Activated CD4-positive, alpha-beta memory T cell treated with anti-CD3 and anti-CD28 coated beads for 36 hours (primary cell): ENCODE measurements at regions not wholly inside any gene's neighbourhood (a gene's known extent, or its start where the extent isn't known, plus 50 kb on each side); places are given as distances from the start of the nearest gene placed in this dataset.

Source experiments
- CTCF ChIA-PET: fragments of 350-600 bp; sonication (Branson Sonifier 250); formaldehyde crosslinking; loops from one replicate; lab custom pipeline; 2021; ENCODE audit warnings: antibody characterized with exemption, inconsistent platforms; lab: Charles Lee
- POLR2A ChIA-PET: fragments of 350-600 bp; sonication (Branson Sonifier 250); formaldehyde crosslinking; loops from one replicate; lab custom pipeline; 2021; ENCODE audit warnings: antibody characterized with exemption; lab: Charles Lee
- DNase-seq: peaks from one replicate; pipeline ENCODE4 v3.0.0-alpha.2; 2020
- H3K27ac Mint-ChIP-seq: one replicate; pipeline ENCODE4 v1.8.0; 2021; ENCODE audit warnings: mixed read lengths
- H3K27me3 Mint-ChIP-seq: one replicate; pipeline ENCODE4 v1.8.0; 2021; ENCODE audit warnings: mixed read lengths
- H3K36me3 Mint-ChIP-seq: one replicate; pipeline ENCODE4 v1.8.0; 2021; ENCODE audit warnings: mixed read lengths
- H3K4me1 Mint-ChIP-seq: one replicate; pipeline ENCODE4 v1.8.0; 2021; ENCODE audit warnings: low read depth, mixed read lengths
- H3K4me3 Mint-ChIP-seq: one replicate; pipeline ENCODE4 v1.8.0; 2021; ENCODE audit warnings: mild to moderate bottlenecking, mixed read lengths
- H3K9me3 Mint-ChIP-seq: one replicate; pipeline ENCODE4 v1.8.0; 2021; ENCODE audit warnings: mixed read lengths
- intact Hi-C: fragments of 100-400 bp; cut with micrococcal nuclease; formaldehyde crosslinking; loops from one replicate; pipeline ENCODE4 v1.15.1; 2023

DNA sequence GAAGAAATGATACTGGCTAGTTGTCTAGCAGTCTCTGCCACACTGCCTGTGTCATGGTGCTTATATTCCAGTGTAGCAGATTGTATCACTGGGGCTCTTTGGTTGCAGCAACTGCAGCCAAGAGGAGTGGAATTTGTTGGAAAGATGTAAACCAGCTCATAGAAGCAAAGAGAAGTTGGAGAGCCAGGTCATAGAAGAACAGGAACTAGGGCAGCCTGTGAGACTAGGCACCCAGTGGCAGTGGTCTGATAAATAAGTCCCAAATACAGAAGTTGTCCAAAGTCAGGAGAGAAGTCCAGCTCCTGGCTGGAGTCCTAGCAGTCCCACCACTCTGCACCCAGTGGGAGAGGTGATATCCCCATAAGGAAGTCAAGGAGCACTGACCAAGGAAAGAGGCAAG lies 172.5 kb upstream of the ARID2 start:
- Mint-ChIP-seq H3K27ac (no peak overlapping the region), H3K27me3 (peaks cover 1% of the 10 kb centered on the region), H3K4me1 (no peaks in the 10 kb centered on the region), H3K4me3 (no peak overlapping the region), H3K36me3 (no peaks in the 10 kb centered on the region), H3K9me3 (no peaks in the 10 kb centered on the region)
- ChIA-PET CTCF (interaction anchor here (1.8 kb wide), 1 partner anchor 13 kb away, joined by 7 read pairs; no protein-coding TSS in a partner anchor), POLR2A (no interaction called here)
- DNase-seq, result no peak
- intact Hi-C loops, result no loop called here

DNA sequence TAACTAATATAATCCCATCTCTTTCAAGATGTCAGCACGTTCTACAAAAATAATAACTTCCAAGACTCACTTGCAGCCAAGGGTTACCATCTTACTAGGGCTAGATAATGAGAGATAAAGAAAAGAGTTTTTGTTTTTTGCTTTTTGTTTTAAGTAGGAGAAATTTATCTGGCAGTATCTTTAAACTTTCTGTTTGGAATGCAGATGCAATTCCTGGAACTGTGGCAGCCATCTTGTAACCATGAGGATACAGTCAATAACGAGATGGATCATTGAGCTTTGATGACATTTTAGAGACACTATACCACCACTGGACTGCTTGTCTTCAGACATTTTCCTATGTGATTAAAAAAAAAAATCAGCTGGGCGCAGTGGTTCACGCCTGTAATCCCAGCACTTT lies 171.2 kb upstream of the ARID2 start:
- no peaks in the 10 kb centered on the region for H3K27me3 Mint-ChIP-seq
- intact Hi-C loops, result no loop called here
- CTCF ChIA-PET, result interaction anchor here (1.0 kb wide), 1 partner anchor 15 kb away, joined by 3 read pairs; no protein-coding TSS in a partner anchor

DNA sequence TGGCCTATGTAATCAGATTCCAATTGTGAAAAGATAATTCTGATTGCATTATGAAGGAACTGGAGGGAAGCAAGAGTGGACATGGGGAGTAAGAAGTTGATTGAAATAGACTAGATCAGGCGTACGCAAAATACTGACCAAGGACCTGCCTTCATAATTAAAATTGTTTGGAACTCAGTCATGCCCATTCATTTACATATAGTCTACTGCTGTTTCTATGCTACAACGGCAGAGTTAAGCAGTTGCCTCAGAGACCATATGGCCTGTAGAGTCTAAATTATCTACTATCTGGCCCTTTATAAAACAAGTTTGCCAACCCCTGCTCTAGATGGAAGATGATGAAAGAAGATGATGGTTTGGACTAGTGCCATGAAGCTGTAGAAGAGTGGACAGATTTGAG lies 170.0 kb upstream of the ARID2 start:
- H3K4me1 Mint-ChIP-seq, result no peaks in the 10 kb centered on the region
- ChIA-PET POLR2A (no interaction called here), CTCF (no interaction called here)
- no peaks in the 10 kb centered on the region for H3K36me3 Mint-ChIP-seq
- no peaks in the 10 kb centered on the region for H3K27me3 Mint-ChIP-seq
- intact Hi-C loops, result no loop called here
- no peak overlapping the region for H3K27ac Mint-ChIP-seq
- no peaks in the 10 kb centered on the region for H3K9me3 Mint-ChIP-seq
- no peak for DNase-seq
- H3K4me3 Mint-ChIP-seq, result no peak overlapping the region

More for the DNA sequence above, 171.2 kb upstream of the ARID2 start:
- POLR2A ChIA-PET, result no interaction called here
- no peak overlapping the region for H3K4me3 Mint-ChIP-seq
- no peaks in the 10 kb centered on the region for H3K4me1 Mint-ChIP-seq
- no peaks in the 10 kb centered on the region for H3K36me3 Mint-ChIP-seq
- H3K27ac Mint-ChIP-seq, result no peak overlapping the region
- no peaks in the 10 kb centered on the region for H3K9me3 Mint-ChIP-seq
- no peak for DNase-seq

DNA sequence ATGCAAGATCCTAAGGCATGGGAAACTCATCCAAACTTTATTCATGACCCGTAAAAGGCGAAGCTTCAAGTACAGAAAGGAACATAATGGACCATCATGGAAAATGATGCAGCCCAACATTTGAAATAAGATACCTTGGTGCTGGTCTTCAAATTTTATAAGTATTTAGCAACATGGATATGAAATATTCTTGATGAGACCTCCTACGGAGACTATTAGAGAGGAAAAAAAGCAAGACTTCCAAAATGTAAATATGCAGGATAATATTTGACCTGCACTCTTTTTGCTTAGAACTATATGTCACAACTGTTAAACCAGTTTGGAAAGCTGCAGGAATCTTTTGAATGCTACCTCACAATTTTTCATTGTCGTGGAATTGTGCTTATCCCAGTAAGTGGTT lies 168.8 kb upstream of the ARID2 start:
- Mint-ChIP-seq H3K9me3 (no peaks in the 10 kb centered on the region), H3K4me3 (no peak overlapping the region), H3K4me1 (no peaks in the 10 kb centered on the region), H3K27ac (no peak overlapping the region), H3K27me3 (no peaks in the 10 kb centered on the region), H3K36me3 (no peaks in the 10 kb centered on the region)
- CTCF ChIA-PET, result interaction anchor here (1.1 to 1.3 kb wide), 2 partner anchors 17 to 19 kb away, joined by 3 read pairs; no protein-coding TSS in a partner anchor
- POLR2A ChIA-PET, result no interaction called here
- no peak for DNase-seq
- intact Hi-C loops, result no loop called here

GRCh38 chr12:45561488-45561887 lies 168.0 kb upstream of the ARID2 start:
- H3K36me3 Mint-ChIP-seq, result no peaks in the 10 kb centered on the region
- H3K4me3 Mint-ChIP-seq, result no peak overlapping the region
- no peak for DNase-seq
- intact Hi-C loops, result no loop called here
- no peaks in the 10 kb centered on the region for H3K9me3 Mint-ChIP-seq
- POLR2A ChIA-PET, result no interaction called here
- CTCF ChIA-PET, result interaction anchor here (1.1 to 1.3 kb wide), 2 partner anchors 17 to 18 kb away, joined by 3 read pairs; no protein-coding TSS in a partner anchor
- no peaks in the 10 kb centered on the region for H3K4me1 Mint-ChIP-seq
- no peak overlapping the region for H3K27ac Mint-ChIP-seq
- no peaks in the 10 kb centered on the region for H3K27me3 Mint-ChIP-seq

- Mint-ChIP-seq H3K36me3 (no peaks in the 10 kb centered on the region), H3K4me3 (no peak overlapping the region), H3K9me3 (no peaks in the 10 kb centered on the region), H3K4me1 (no peaks in the 10 kb centered on the region), H3K27ac (no peak overlapping the region), H3K27me3 (no peaks in the 10 kb centered on the region)
- no peak for DNase-seq
- intact Hi-C loops, result no loop called here
- POLR2A ChIA-PET, result no interaction called here
- CTCF ChIA-PET, result no interaction called here
Observed at GRCh38 chr12:45565590-45565989, 163.9 kb upstream of the ARID2 start.

- H3K27me3 Mint-ChIP-seq, result no peaks in the 10 kb centered on the region
- CTCF ChIA-PET, result interaction anchor here (1.2 kb wide), 1 partner anchor 22 kb away, joined by 3 read pairs; no protein-coding TSS in a partner anchor
- DNase-seq, result no peak
- intact Hi-C loops, result no loop called here
- H3K27ac Mint-ChIP-seq, result no peak overlapping the region
- no peaks in the 10 kb centered on the region for H3K4me1 Mint-ChIP-seq
- POLR2A ChIA-PET, result no interaction called here
- H3K36me3 Mint-ChIP-seq, result no peaks in the 10 kb centered on the region
- no peak overlapping the region for H3K4me3 Mint-ChIP-seq
- no peaks in the 10 kb centered on the region for H3K9me3 Mint-ChIP-seq
Observed at GRCh38 chr12:45566257-45566656, 163.2 kb upstream of the ARID2 start.

DNA sequence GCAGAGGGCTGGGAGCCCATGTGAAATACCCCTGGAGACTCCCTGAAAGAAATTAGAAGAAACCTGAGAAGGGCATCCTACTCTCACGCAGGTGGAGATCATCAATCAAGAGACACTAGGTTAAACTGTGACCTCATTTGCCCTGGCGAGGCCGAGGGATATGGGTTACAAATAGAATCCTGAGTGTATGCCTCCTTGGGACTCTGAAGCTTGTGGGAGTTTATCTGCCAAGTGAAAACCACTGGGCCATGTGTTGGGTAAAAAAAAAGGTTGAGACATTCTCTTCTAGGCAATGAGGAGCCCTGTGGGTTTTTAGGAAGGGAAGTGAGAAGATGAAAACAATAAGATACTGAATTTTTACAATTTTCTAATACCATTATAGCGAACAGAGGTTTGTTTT lies 160.7 kb upstream of the ARID2 start:
- H3K9me3 Mint-ChIP-seq, result no peaks in the 10 kb centered on the region
- H3K4me3 Mint-ChIP-seq, result no peak overlapping the region
- intact Hi-C loops, result no loop called here
- ChIA-PET CTCF (no interaction called here), POLR2A (no interaction called here)
- H3K27me3 Mint-ChIP-seq, result no peaks in the 10 kb centered on the region
- no peak for DNase-seq
- no peak overlapping the region for H3K27ac Mint-ChIP-seq
- H3K36me3 Mint-ChIP-seq, result no peaks in the 10 kb centered on the region
- no peaks in the 10 kb centered on the region for H3K4me1 Mint-ChIP-seq

- intact Hi-C loops, result no loop called here
- ChIA-PET CTCF (no interaction called here), POLR2A (no interaction called here)
- Mint-ChIP-seq H3K36me3 (no peaks in the 10 kb centered on the region), H3K9me3 (no peaks in the 10 kb centered on the region), H3K27ac (no peak overlapping the region), H3K4me1 (no peaks in the 10 kb centered on the region), H3K27me3 (no peaks in the 10 kb centered on the region), H3K4me3 (no peak overlapping the region)
- no peak for DNase-seq
Observed at GRCh38 chr12:45570501-45570900, 159.0 kb upstream of the ARID2 start.

GRCh38 chr12:45572114-45572513 lies 157.4 kb upstream of the ARID2 start:
- no peak for DNase-seq
- no peaks in the 10 kb centered on the region for H3K36me3 Mint-ChIP-seq
- no peak overlapping the region for H3K4me3 Mint-ChIP-seq
- H3K9me3 Mint-ChIP-seq, result no peaks in the 10 kb centered on the region
- ChIA-PET POLR2A (interaction anchor here (0.6 kb wide), 1 partner anchor 148 kb away, joined by 3 read pairs; no protein-coding TSS in a partner anchor), CTCF (interaction anchor here (1.3 kb wide), 1 partner anchor 28 kb away, joined by 3 read pairs; no protein-coding TSS in a partner anchor)
- no peaks in the 10 kb centered on the region for H3K4me1 Mint-ChIP-seq
- intact Hi-C loops, result no loop called here
- H3K27me3 Mint-ChIP-seq, result no peaks in the 10 kb centered on the region
- no peak overlapping the region for H3K27ac Mint-ChIP-seq

GRCh38 chr12:45575417-45575816 lies 154.1 kb upstream of the ARID2 start:
- POLR2A ChIA-PET, result no interaction called here
- Mint-ChIP-seq H3K27ac (no peak overlapping the region), H3K27me3 (no peaks in the 10 kb centered on the region), H3K4me3 (no peak overlapping the region), H3K9me3 (no peaks in the 10 kb centered on the region), H3K4me1 (no peaks in the 10 kb centered on the region), H3K36me3 (no peaks in the 10 kb centered on the region)
- no peak for DNase-seq
- CTCF ChIA-PET, result no interaction called here
- intact Hi-C loops, result no loop called here

- Mint-ChIP-seq H3K4me3 (no peak overlapping the region), H3K27me3 (peaks cover under 1% of the 10 kb centered on the region), H3K27ac (no peak overlapping the region), H3K36me3 (no peaks in the 10 kb centered on the region), H3K9me3 (no peaks in the 10 kb centered on the region), H3K4me1 (no peaks in the 10 kb centered on the region)
- DNase-seq, result no peak
- POLR2A ChIA-PET, result no interaction called here
- CTCF ChIA-PET, result no interaction called here
- intact Hi-C loops, result no loop called here
Observed at GRCh38 chr12:45575823-45576475, 153.6 kb upstream of the ARID2 start.

DNA sequence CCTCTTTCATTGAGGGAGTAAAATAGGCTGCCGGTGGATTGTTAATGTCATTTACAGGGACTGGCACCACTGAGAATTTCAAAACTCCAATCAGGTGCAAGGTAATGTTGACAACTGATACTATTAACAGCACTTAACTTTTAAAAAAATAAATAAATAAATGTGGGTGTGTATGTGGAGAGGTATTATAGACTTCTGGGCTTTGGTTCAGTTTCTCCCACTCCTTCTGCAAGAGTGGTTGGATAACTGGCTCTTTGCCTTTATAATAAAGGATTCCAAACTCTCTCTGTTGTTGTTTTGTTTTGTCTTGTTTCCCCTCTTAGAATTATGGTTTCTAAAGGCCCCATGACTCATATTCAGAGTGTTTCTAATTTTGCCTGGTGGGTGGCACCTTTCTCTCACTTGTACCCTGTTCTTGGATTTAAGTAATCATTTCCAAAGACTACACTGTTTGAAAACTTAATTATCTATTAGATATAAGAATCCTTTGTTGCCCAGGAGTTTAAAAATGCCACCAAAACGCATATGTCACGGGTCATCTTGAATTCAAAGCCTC lies 151.6 kb upstream of the ARID2 start:
- ChIA-PET CTCF (no interaction called here), POLR2A (no interaction called here)
- H3K9me3 Mint-ChIP-seq, result no peaks in the 10 kb centered on the region
- intact Hi-C loops, result no loop called here
- peaks cover 4% of the 10 kb centered on the region for H3K27me3 Mint-ChIP-seq
- no peaks in the 10 kb centered on the region for H3K4me1 Mint-ChIP-seq
- no peak for DNase-seq
- H3K36me3 Mint-ChIP-seq, result no peaks in the 10 kb centered on the region
- H3K27ac Mint-ChIP-seq, result no peak overlapping the region
- H3K4me3 Mint-ChIP-seq, result no peak overlapping the region
